IPS DF 6.9 (cell line): ENCODE measurements at regions not wholly inside any gene's neighbourhood (a gene's known extent, or its start where the extent isn't known, plus 50 kb on each side); places are given as distances from the start of the nearest gene placed in this dataset.

Experiments used
- DNase-seq: peaks from one replicate; pipeline ENCODE4 v3.0.0-alpha.2; 2013; ENCODE audit warnings: low read depth, low spot score
- H3K27ac ChIP-seq: one replicate; pipeline ENCODE4 v1.5.1; 2013; ENCODE audit warnings: low read length, control low read depth
- H3K27me3 ChIP-seq: 2 replicates; pipeline ENCODE4 v1.6.1; 2013; ENCODE audit warnings: mild to moderate bottlenecking, low read length; ENCODE audit not compliant: control insufficient read depth, insufficient read depth
- H3K36me3 ChIP-seq: 2 replicates; pipeline ENCODE4 v1.6.1; 2013; ENCODE audit warnings: low read length; ENCODE audit not compliant: control insufficient read depth, insufficient read depth
- H3K4me1 ChIP-seq: 2 replicates; pipeline ENCODE4 v1.6.1; 2013; ENCODE audit warnings: low read length; ENCODE audit not compliant: control insufficient read depth, insufficient read depth
- H3K4me3 ChIP-seq: 2 replicates; pipeline ENCODE4 v1.5.1; 2013; ENCODE audit warnings: mild to moderate bottlenecking, low read length
- H3K9me3 ChIP-seq: 2 replicates; pipeline ENCODE4 v1.6.1; 2013; ENCODE audit warnings: low read length, inconsistent platforms; ENCODE audit not compliant: control insufficient read depth, insufficient read depth
- WGBS: extraction: QIAGEN DNeasy Blood & Tissue Kit; methylation state at CpG from one replicate; pipeline ENCODE4 v1.1.7; 2013; ENCODE audit warnings: mixed read lengths, missing lambda C conversion rate; ENCODE audit not compliant: insufficient read length, insufficient coverage; 5-methylcytosine and 5-hydroxymethylcytosine counted together

DNA sequence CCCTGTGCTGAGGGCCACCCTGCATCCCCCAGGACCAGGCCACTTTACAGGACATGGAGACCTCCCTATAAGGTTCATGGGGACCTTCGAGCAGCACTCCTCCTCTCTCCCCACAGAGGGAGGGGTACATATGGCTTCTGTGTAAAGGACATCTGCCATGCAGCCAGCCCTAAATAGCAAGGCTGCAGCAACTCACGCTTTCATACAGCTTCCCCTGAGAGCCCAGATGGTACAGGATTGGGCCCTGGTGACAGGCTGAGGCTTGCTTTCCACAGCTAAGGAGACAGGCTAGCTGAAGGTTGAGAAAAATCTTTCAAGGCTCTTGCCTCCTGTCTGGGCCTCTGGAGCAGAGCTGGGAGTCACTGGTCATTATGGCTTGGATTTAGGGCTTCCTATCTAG is 147.0 kb upstream of the ZNF366 start:
- WGBS, result no CpG with 5 or more reads among the region's 2 CpGs
- Histone ChIP-seq H3K36me3 (no peaks in the 10 kb centered on the region), H3K9me3 (no peaks in the 10 kb centered on the region), H3K4me1 (no peaks in the 10 kb centered on the region), H3K27ac (no peak overlapping the region), H3K27me3 (no peaks in the 10 kb centered on the region), H3K4me3 (no peak overlapping the region)
- no peak for DNase-seq

- no peak for DNase-seq
- WGBS, result no CpG with 5 or more reads among the region's 2 CpGs
Measured at GRCh38 chr5:72653586-72653985, 146.4 kb upstream of the ZNF366 start.

DNA sequence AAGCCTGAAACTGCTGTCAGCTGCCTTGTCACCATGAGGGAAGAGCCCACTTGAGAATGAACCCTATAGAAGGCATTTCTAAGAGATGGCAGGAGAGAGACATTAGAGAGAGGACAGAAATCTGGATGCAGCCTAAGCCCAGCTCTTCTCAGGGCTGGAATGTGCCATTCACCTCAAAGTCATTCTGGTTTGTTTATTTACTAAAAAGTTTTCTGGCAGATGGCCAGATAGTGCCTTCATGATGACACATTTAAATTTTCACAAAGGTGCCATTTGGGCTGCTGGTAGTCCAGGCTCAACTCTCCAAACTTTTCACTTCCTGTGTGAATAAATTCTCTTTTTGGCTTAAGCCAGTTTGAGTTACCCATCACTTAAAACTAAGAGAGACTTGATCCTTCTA is 144.6 kb upstream of the ZNF366 start:
- Histone ChIP-seq H3K36me3 (no peaks in the 10 kb centered on the region), H3K27ac (no peak overlapping the region)

More at GRCh38 chr5:72653586-72653985, 146.4 kb upstream of the ZNF366 start:
- Histone ChIP-seq H3K4me3 (no peak overlapping the region), H3K4me1 (no peaks in the 10 kb centered on the region), H3K36me3 (no peaks in the 10 kb centered on the region), H3K27me3 (no peaks in the 10 kb centered on the region), H3K9me3 (no peaks in the 10 kb centered on the region), H3K27ac (no peak overlapping the region)

GRCh38 chr5:72651109-72651508 is 143.9 kb upstream of the ZNF366 start:
- no peak for DNase-seq
- Histone ChIP-seq H3K36me3 (no peaks in the 10 kb centered on the region), H3K27me3 (no peaks in the 10 kb centered on the region), H3K4me3 (no peak overlapping the region), H3K4me1 (no peaks in the 10 kb centered on the region), H3K9me3 (no peaks in the 10 kb centered on the region), H3K27ac (no peak overlapping the region)
- no CpG with 5 or more reads among the region's 8 CpGs for WGBS

More for the DNA sequence above, 144.6 kb upstream of the ZNF366 start:
- H3K4me1 ChIP-seq, result no peaks in the 10 kb centered on the region
- no peaks in the 10 kb centered on the region for H3K27me3 ChIP-seq
- H3K9me3 ChIP-seq, result no peaks in the 10 kb centered on the region
- H3K4me3 ChIP-seq, result no peak overlapping the region
- DNase-seq, result no peak

DNA sequence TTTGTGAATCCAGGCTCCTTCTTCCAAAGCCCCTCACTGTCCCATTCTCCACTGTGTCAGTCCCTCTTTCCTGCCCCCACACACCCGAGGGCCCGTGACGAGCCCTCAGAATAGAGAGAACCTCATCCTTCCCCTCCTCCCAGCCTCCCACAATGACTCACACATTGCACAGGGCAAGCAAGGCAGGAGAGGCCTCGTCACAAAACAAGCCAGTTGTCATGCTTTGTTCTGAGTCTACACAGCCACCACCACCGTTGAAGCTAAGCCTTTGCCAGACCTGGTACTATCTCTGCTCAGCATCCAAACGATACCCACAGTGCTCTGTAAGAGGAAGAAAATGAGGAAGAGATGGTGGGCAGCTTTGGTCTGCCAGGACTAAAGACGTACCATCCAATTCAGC is 142.2 kb upstream of the ZNF366 start:
- Histone ChIP-seq H3K4me3 (no peak overlapping the region), H3K9me3 (no peaks in the 10 kb centered on the region), H3K27me3 (no peaks in the 10 kb centered on the region), H3K27ac (no peak overlapping the region), H3K36me3 (no peaks in the 10 kb centered on the region), H3K4me1 (no peaks in the 10 kb centered on the region)
- no CpG with 5 or more reads among the region's 7 CpGs for WGBS
- no peak for DNase-seq

DNA sequence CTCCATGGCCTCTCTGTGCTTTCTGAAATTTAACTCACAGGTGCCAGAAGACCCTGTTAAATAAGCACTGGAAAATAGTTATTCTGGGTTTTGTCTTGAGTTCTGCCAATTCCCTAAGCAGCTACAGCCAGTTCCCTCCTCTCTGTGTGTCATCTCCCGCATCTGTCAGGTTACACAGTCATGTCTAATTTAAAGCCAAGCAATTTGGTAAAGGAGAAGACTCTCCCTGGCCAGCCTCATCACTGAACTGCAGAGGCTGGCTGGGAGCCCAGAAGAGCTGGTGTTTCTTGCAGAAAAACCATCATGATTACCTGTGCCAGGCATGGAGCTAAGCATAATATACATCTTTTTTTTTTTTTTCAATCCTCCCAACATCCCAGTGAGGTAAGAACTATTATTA is 141.3 kb upstream of the ZNF366 start:
- Histone ChIP-seq H3K36me3 (no peaks in the 10 kb centered on the region), H3K4me3 (no peak overlapping the region), H3K27me3 (no peaks in the 10 kb centered on the region), H3K27ac (no peak overlapping the region), H3K4me1 (no peaks in the 10 kb centered on the region), H3K9me3 (no peaks in the 10 kb centered on the region)
- WGBS, result no CpG with 5 or more reads among the region's 1 CpG
- no peak for DNase-seq

DNA sequence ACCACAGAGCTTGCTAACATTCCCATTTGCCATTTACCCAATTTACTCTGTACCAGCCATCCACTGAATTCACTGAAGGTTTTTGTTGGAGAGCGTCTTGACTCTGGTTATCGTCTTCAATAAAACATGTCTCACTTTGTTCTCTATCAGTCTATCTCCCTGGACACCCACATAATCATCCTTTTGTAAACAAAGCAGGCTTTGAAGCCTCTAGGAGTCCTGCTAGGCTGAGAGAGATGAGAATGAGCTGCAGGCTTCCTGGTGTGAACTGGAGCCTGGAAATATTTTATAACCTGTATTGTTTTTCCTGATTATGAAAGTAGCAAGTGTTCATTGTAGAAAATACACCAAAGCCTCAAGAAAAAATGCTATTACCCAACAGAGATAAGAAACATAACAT is 140.6 kb upstream of the ZNF366 start:
- no peaks in the 10 kb centered on the region for H3K27me3 ChIP-seq
- no peaks in the 10 kb centered on the region for H3K4me1 ChIP-seq
- no peaks in the 10 kb centered on the region for H3K9me3 ChIP-seq
- no peak overlapping the region for H3K4me3 ChIP-seq
- H3K36me3 ChIP-seq, result no peaks in the 10 kb centered on the region
- H3K27ac ChIP-seq, result no peak overlapping the region
- no CpG with 5 or more reads among the region's 2 CpGs for WGBS
- no peak for DNase-seq

DNA sequence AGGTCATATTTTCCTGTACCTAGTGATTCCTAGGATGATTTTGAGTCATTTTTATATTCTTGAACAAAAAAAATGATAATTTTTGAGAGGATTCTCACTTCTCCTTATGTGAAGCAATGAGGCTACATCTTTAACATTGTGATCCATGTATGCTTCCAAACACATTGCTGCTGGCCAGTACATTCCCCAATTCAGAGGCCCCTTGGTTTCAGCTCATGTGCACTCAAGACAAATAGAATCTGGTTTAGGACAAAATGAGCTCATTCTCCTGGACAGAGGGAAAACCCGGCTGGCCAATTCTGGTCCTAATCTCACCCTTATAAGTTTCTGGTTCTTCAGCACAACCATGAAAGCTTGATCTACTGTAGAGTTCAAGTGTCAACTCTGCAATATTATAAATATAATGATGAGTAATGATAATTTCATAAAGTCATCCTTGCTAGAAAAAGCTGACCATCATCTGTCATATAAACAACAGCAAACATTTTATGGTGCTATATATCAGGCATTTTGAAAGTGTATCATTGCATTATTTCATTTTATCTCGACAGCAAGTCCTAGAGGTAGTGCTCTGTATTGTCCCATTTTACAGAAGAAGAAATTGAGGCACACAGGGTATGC is 139.1 kb upstream of the ZNF366 start:
- Histone ChIP-seq H3K4me3 (no peak overlapping the region), H3K4me1 (no peaks in the 10 kb centered on the region), H3K27ac (no peak overlapping the region), H3K27me3 (no peaks in the 10 kb centered on the region), H3K36me3 (no peaks in the 10 kb centered on the region), H3K9me3 (no peaks in the 10 kb centered on the region)
- WGBS, result no CpG with 5 or more reads among the region's 2 CpGs
- no peak for DNase-seq

- no peaks in the 10 kb centered on the region for H3K4me1 ChIP-seq
- no peak for DNase-seq
- H3K9me3 ChIP-seq, result no peaks in the 10 kb centered on the region
- H3K4me3 ChIP-seq, result no peak overlapping the region
- no peaks in the 10 kb centered on the region for H3K36me3 ChIP-seq
- WGBS, result no CpG with 5 or more reads among the region's 6 CpGs
- no peaks in the 10 kb centered on the region for H3K27me3 ChIP-seq
- no peak overlapping the region for H3K27ac ChIP-seq
Measured at GRCh38 chr5:72645064-72645846, 138.0 kb upstream of the ZNF366 start.

- WGBS, result no CpG with 5 or more reads among the region's 2 CpGs
- H3K27me3 ChIP-seq, result no peaks in the 10 kb centered on the region
- H3K9me3 ChIP-seq, result no peaks in the 10 kb centered on the region
- DNase-seq, result no peak
- no peak overlapping the region for H3K27ac ChIP-seq
- H3K4me1 ChIP-seq, result no peaks in the 10 kb centered on the region
- no peaks in the 10 kb centered on the region for H3K36me3 ChIP-seq
- no peak overlapping the region for H3K4me3 ChIP-seq
Measured at GRCh38 chr5:72644296-72644695, 137.1 kb upstream of the ZNF366 start.

DNA sequence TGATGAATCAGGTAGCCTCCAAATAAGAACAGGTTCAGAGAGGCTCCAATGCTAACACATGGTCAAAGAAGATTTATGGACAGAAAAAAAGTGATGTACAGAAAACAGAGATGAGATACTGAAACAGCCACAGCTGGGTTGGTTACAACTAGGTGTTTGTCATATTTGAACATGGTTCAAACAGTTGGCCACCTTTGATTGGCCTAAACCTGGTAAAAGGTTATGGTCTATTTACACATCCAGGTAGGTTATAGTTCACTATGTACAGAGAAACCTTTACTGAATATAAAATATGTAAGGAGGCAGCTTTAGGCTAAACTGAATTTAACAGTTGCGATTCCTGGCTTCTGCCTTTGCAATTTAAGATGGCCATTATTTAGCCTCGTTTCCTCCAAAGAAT is 134.0 kb upstream of the ZNF366 start:
- Histone ChIP-seq H3K4me3 (no peak overlapping the region), H3K4me1 (no peaks in the 10 kb centered on the region), H3K9me3 (no peaks in the 10 kb centered on the region), H3K36me3 (no peaks in the 10 kb centered on the region), H3K27ac (no peak overlapping the region), H3K27me3 (no peaks in the 10 kb centered on the region)
- WGBS, result no CpG with 5 or more reads among the region's 2 CpGs
- DNase-seq, result no peak
